Osteocyte (in vitro differentiated cells): ENCODE measurements at regions not wholly inside any gene's neighbourhood (a gene's known extent, or its start where the extent isn't known, plus 50 kb on each side); places are given as distances from the start of the nearest gene placed in this dataset.

ENCODE experiments used
- DNase-seq: peaks from one replicate; pipeline ENCODE4 v3.0.0; 2021; ENCODE audit warnings: mixed read lengths; ENCODE audit not compliant: unreplicated experiment; ENCODE audit errors: extremely low spot score
- H3K27ac Mint-ChIP-seq: one replicate; pipeline ENCODE4 v1.8.0; 2021; ENCODE audit warnings: mild to moderate bottlenecking, mixed read lengths; ENCODE audit not compliant: unreplicated experiment
- H3K27me3 Mint-ChIP-seq: one replicate; pipeline ENCODE4 v1.8.0; 2021; ENCODE audit warnings: mixed read lengths; ENCODE audit not compliant: unreplicated experiment
- H3K36me3 Mint-ChIP-seq: one replicate; pipeline ENCODE4 v1.8.0; 2021; ENCODE audit warnings: mixed read lengths; ENCODE audit not compliant: unreplicated experiment
- H3K4me1 Mint-ChIP-seq: one replicate; pipeline ENCODE4 v1.8.0; 2021; ENCODE audit warnings: mixed read lengths; ENCODE audit not compliant: unreplicated experiment
- H3K4me3 Mint-ChIP-seq: one replicate; pipeline ENCODE4 v1.8.0; 2021; ENCODE audit warnings: mild to moderate bottlenecking, moderate library complexity, mixed read lengths; ENCODE audit not compliant: unreplicated experiment
- H3K9me3 Mint-ChIP-seq: one replicate; pipeline ENCODE4 v1.8.0; 2021; ENCODE audit warnings: mixed read lengths; ENCODE audit not compliant: unreplicated experiment
- CTCF ChIP-seq: fragments of 200-600 bp; sonication (generic); IDR thresholded peaks from 2 replicates; pipeline ENCODE4 v1.5.0; 2021; ENCODE audit warnings: antibody characterized with exemption, mild to moderate bottlenecking, moderate library complexity

- TF ChIP-seq CTCF, result no peak
- H3K4me3 Mint-ChIP-seq, result no peak overlapping the region
- H3K4me1 Mint-ChIP-seq, result no peaks in the 10 kb centered on the region
- H3K9me3 Mint-ChIP-seq, result peaks cover 9% of the 10 kb centered on the region
- H3K27me3 Mint-ChIP-seq, result no peaks in the 10 kb centered on the region
- no peaks in the 10 kb centered on the region for H3K36me3 Mint-ChIP-seq
- no peak overlapping the region for H3K27ac Mint-ChIP-seq
- no peak for DNase-seq
These were observed 86.3 kb downstream of the NUS1 start for GRCh38 chr6:117761610-117762009.

GRCh38 chr6:117771403-117771802 lies 96.1 kb downstream of the NUS1 start:
- no peak overlapping the region for H3K27ac Mint-ChIP-seq
- no peaks in the 10 kb centered on the region for H3K36me3 Mint-ChIP-seq
- H3K4me3 Mint-ChIP-seq, result no peak overlapping the region
- DNase-seq, result no peak
- H3K27me3 Mint-ChIP-seq, result no peaks in the 10 kb centered on the region
- H3K9me3 Mint-ChIP-seq, result peaks cover 7% of the 10 kb centered on the region
- H3K4me1 Mint-ChIP-seq, result no peaks in the 10 kb centered on the region
- no peak for TF ChIP-seq CTCF

GRCh38 chr6:117776441-117776840 lies 101.2 kb downstream of the NUS1 start:
- TF ChIP-seq CTCF, result no peak
- no peaks in the 10 kb centered on the region for H3K9me3 Mint-ChIP-seq
- no peaks in the 10 kb centered on the region for H3K4me1 Mint-ChIP-seq
- H3K27ac Mint-ChIP-seq, result no peak overlapping the region
- no peak for DNase-seq
- H3K27me3 Mint-ChIP-seq, result peaks cover 2% of the 10 kb centered on the region
- no peak overlapping the region for H3K4me3 Mint-ChIP-seq
- no peaks in the 10 kb centered on the region for H3K36me3 Mint-ChIP-seq

- H3K4me1 Mint-ChIP-seq, result no peaks in the 10 kb centered on the region
- H3K27me3 Mint-ChIP-seq, result peaks cover 6% of the 10 kb centered on the region
- no peaks in the 10 kb centered on the region for H3K9me3 Mint-ChIP-seq
- no peak overlapping the region for H3K4me3 Mint-ChIP-seq
- TF ChIP-seq CTCF, result no peak
- no peak for DNase-seq
- no peaks in the 10 kb centered on the region for H3K36me3 Mint-ChIP-seq
- H3K27ac Mint-ChIP-seq, result no peak overlapping the region
These were observed 106.3 kb downstream of the NUS1 start for GRCh38 chr6:117781550-117781949.

- no peak for DNase-seq
- Mint-ChIP-seq H3K27me3 (peaks cover 4% of the 10 kb centered on the region), H3K27ac (no peak overlapping the region), H3K36me3 (no peaks in the 10 kb centered on the region), H3K4me3 (no peak overlapping the region), H3K9me3 (no peaks in the 10 kb centered on the region), H3K4me1 (no peaks in the 10 kb centered on the region)
- no peak for TF ChIP-seq CTCF
These were observed 108.0 kb downstream of the NUS1 start for GRCh38 chr6:117783279-117783678.
